DMS79 treated with DMSO at 0.1 percent for 48 hours (cell line): ENCODE measurements at regions not wholly inside any gene's neighbourhood (a gene's known extent, or its start where the extent isn't known, plus 50 kb on each side); places are given as distances from the start of the nearest gene placed in this dataset.
A peak's percentile ranks its signal among the peaks of the same experiment; 100 is the strongest.

Source experiments
- DNase-seq: peaks from one replicate; lab custom pipeline; 2025; lab: John Stamatoyannopoulos, UW

GRCh38 chr6:109315341-109316110 is 66.7 kb downstream of the CD164 start:
- no peak for DNase-seq

DNA sequence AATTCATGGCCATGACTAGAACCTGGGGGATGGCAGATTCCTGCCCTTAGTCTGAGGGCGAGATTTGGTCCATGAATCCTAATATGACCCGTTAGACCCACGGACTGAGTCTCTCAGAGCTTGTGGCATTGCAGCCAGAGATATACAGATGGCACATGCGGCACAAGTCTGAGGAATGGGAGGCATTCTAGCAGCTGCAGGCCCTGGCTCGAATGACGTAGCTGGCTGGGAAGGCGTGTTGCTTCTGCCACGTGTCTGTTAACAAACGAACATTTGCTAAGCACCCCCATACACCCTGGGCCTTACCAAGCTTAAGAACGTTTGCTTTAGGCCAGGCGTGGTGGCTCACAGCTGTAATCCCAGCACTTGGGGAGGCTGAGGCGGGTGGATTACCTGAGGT is 68.0 kb downstream of the CD164 start:
- DNase-seq = no peak

DNA sequence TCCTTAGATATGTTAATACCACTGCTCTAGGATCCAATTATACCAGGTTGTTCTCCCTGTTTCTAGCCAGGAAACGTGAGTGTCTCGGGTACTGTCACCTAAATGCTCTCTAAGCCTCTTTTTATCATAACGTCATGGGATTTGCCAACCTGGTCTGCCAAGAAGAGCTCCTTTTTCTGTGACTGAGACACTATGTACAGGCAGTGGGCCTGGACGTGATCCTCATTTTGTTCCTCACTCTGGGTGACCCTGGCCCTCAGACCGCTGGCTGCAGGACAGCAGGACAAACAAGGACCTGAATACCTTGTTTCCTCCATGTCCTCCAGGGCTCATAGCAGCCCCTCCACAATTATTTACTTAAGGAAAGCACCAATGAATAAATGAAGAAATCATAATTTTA is 69.1 kb downstream of the CD164 start:
- no peak for DNase-seq

GRCh38 chr6:109311471-109311870 is 70.8 kb downstream of the CD164 start:
- no peak for DNase-seq

DNA sequence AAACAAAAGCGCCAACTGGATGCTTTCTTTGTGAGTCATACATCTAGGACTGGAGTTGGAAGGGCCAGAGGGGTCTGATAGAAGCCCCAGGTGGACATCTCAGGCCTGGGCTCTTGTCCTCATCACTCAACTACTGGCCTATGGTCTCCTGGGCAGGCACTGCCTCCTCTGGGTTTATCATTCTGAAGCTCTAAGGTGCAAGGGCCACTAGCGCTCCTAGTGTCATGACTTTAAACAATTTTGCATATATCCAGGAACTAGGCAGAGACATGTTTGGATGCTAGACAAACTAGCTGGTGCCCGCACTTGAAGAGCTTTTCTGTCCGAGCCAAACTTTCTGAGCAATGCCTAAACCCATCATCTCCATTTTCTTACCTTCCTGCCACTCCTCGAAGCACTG is 72.3 kb downstream of the CD164 start:
- no peak for DNase-seq

GRCh38 chr6:109308018-109308492 is 74.2 kb downstream of the CD164 start:
- no peak for DNase-seq

DNA sequence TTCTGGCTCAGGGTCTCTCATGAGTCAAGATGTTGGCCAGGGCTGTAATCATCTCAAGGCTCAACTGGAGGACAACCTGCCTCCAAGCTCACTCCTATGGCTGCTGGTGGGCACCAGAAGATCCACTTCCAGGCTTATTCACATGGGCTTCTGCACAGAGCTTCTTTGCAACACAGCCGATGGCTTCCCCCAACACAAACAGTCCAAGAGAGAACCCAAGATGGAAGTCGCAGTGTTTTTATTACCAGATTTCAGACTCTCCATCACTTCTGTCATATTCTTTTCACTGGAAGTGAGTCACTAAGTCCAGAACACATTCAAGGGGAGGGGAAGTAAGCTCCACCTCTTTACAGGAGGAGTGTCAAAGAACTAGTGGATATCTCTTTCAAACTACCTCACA is 75.5 kb downstream of the CD164 start:
- no peak for DNase-seq

DNA sequence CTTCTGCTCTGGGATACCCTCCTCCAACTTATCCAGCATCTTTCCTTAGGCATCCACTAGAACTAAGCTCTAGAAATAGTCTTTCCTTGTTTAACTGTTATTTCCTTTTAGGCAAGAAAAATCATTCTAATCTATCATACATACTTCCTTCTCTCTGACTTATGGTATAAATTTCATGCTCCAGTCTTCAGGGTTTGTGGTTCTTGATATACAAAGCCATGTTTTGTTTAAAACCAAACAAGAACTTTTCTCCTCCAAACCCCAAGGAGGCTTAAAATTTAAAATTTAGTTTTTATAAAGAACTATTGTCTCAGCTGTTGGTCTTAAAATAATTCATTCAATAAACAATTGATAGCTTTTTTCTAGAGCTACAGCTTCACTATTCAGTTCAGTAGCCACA is 77.2 kb downstream of the CD164 start:
- DNase-seq = no peak

GRCh38 chr6:109304284-109305015 is 77.8 kb downstream of the CD164 start:
- DNase-seq = no peak

DNA sequence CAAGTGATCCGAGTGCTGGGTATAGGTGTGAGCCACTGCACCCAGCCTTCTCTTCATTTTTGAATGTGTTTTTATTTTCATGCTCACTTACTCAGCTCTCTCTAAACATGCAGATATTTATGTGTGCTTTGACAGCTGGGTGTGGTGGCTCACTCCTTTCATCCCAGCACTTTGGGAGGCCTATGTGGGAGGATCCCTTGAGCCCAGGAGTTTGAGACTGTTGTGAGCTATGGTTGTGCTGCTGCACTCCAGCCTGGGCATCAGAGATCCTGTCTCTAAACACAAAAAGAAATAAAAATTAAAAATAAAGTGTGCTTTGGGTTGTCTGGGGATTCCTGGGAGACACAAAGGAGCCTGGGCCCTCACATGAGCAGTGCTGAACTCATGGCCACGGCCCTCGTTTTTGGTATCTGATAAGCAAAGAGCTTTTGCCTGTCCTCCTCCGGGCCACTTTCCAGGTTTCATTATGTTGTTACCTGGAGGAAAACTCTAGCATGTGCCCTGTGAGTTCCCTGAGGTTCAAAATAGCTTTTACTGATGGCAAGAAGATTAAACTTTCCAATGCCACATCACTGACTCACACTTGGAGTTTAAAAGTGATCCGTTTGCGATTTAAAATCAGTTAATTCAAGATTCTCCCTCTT is 78.5 kb downstream of the CD164 start:
- DNase-seq = no peak

GRCh38 chr6:109303164-109303563 is 79.1 kb downstream of the CD164 start:
- DNase-seq = no peak

DNA sequence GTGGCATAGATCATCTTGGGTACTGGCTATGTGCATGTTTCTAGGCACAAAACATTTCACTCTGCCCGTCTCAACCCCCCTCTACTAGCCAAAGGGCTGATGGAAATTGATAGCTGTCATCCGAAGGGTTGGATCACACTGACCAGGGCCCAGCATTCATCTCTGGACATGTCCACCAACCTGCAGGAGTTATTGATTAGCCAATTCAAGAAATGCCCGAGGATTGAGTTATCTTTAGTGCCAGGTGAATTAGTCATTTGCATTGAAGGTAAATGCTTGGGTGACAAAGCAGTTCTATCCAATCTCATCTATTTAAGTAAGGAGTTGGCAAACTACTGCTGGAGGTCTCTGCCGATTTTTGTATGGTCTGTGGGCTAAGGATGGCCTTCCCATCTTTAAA is 80.1 kb downstream of the CD164 start:
- no peak for DNase-seq

DNA sequence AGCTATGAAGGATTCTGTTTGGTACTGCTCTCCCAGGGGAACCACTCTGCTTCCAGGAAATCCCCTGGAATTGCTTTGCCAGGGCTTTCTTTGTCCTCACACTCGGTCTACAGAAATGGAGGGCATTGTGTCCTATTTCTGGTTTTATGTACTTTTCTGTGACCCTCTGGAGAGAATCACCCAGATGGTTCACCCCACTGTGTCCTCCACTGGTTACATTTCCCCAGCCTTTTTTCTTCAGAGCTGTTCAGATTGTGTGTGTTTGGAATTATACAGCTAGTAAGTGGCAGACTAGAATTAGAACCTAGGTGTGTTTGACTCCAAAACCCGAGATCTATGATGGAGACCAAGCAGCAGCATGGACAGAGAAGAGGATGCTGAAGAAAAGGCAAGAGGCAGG is 80.8 kb downstream of the CD164 start:
- no peak for DNase-seq

DNA sequence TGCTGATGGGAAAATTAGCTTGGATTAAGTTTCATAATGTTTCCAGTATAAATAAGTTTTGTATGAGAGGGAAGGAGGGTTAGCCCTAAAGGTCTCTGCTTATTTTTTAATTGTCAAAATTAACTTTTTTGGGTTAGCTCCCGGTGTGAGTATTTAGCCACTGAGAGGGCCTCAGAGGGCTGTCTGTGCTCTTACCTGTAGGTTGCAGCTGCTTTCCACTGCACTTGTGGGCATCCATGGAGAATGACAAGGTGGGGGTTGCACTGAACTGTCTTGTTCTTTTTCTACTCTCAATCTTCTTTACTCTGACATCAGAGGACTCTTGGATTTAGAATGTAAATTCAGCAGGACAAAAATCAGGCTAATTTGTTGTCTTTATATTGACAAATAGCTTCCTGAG is 81.4 kb downstream of the CD164 start:
- DNase-seq = peak; percentile 46

DNA sequence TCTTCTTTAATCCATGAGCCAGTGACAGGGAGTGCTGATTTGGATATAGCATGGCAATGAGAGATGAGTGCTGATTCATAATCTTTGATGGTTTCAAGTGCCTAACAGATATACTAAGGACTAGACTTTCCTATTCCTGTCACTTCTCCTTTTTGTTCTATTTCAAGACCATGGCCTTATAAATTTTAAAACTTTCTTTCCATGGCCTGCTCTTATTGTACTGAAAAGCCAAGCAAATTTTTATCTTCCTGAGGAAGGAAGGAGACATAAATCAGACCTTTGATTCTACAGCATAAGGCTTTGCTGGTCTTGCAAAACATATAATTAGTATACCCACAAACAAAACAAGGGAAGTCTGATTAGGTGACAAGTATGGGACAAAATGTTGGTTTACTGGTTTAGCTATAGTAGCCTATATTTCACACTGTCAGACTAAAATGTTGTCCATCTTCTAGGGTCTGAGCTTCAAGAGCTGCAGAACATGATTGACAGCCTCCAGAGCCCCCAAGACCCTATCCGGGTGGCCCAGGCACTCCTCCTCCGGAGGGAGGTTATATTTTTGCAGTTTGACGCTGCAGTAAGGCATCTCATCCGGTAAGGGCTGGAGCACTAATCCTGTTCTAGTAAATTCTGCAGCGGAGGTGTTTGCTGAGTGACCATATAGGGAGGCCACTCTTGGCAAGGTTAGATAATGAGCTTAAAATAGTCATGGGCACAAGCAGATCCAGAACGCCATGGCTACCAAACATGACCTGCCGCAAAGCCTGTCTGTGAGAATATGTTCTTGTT is 82.3 kb downstream of the CD164 start:
- DNase-seq = no peak

DNA sequence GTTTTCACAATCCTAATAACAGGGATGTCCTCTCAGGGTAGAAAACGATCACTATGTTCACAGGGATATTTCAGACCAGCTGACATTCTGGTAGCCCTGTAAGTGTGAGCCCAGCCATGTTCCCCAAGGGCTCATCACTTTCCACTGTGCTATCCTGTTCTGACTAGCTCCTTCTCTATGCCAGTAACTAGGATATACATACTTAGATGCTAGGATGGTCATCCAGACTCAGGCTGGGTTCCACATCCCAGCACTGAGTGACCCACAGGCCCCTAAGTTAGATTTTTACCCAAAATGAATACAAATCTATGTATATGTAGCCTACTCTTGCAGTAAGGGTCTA is 83.0 kb downstream of the CD164 start:
- DNase-seq = no peak

DNA sequence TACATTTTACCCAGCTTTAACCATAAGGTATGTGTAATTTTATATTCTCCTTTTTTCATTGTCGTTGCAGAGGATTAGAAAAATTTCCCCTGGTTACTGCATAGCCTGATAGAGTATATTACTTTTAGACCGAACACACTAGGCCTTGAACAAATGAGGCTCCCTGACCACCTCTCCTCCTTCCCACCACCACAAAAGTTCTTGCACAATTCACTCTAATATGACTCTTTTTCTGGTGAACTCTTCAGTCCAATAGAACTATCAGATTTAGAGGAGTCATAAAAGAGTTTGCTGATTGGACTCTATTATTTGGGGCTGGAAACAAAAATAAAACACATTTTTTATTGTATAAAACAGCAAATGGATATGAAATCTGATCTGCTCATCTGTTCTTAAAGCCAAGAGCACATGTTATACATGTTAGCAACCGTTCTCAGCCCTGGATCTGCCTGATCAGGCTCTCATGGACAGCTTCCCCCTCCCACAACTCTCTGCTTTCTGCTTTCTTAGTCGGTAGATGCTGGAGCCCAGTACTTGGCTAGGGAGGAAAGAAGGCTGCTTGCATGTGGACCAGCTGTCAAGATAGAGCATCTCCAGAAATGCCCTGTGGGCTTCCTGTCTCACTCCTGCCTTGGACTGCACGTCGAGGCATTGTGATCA is 83.5 kb downstream of the CD164 start:
- DNase-seq = no peak

- peak; percentile 18 for DNase-seq
Observed at GRCh38 chr6:109297406-109298110, 84.7 kb downstream of the CD164 start.

DNA sequence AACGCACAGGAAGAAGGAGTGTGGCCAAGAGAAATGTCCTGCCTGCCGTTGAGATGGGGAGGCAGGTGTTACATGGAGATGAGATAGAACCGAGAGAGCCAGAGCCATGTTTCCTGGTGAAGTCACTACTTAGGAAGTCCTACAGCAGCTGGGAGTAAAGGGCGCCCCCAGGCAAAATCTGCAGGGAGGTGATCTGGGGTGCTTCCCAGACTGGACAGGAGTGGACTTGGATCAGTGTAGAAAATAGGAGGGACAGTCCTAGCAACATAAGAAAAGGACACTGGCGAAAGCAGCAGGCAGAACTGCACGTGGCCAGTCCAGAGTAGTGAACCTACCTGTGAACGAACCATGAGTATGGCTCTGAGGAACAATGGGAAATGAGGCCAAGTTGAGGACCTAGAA is 85.3 kb downstream of the CD164 start:
- DNase-seq = no peak

GRCh38 chr6:109296452-109296851 is 85.8 kb downstream of the CD164 start:
- peak; percentile 91 for DNase-seq

DNA sequence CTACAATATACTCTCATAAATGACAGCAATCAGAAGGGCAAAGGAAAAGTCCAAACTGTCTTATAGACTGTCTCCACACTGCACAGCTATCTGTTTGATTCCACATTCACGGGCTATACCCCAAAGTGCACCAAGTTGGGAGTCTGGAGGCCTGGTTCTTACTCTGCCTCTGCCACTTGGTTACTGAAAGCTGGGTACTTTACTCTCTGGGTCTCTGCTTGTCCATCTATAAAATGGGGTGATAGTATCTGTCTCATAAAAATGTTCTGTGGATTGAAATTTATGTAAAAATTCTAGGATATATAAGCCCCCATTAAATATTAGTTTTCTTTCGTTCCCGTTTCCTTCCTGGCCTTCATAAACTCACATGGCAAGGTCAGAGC is 86.5 kb downstream of the CD164 start:
- DNase-seq = no peak
